H1 (cell line): ENCODE measurements at regions not wholly inside any gene's neighbourhood (a gene's known extent, or its start where the extent isn't known, plus 50 kb on each side); places are given as distances from the start of the nearest gene placed in this dataset.

ENCODE experiments used
- CTCF ChIA-PET: fragments of 300-600 bp; sonication (Branson Sonifier 250); formaldehyde crosslinking; loops from one replicate; lab custom pipeline; 2021; ENCODE audit not compliant: partially characterized antibody; lab: Charles Lee
- POLR2A ChIA-PET: fragments of 300-600 bp; sonication (Branson Sonifier 250); formaldehyde crosslinking; loops from one replicate; lab custom pipeline; 2021; ENCODE audit warnings: inconsistent platforms; ENCODE audit not compliant: partially characterized antibody; lab: Charles Lee
- DNase-seq, 2 experiments: peaks; one replicate each; pipeline versions ENCODE4 v3.0.0 to v3.0.0-alpha.2; 2010 to 2022; ENCODE audit warnings: low spot score in 2 of 2, low read depth in 1 of 2, mixed read lengths in 1 of 2
- FAIRE-seq: peaks from 2 replicates; lab custom pipeline; 2011; peaks lifted over from hg19 to GRCh38; lab: Jason Lieb, UNC
- H2AFZ ChIP-seq: 2 replicates; pipeline ENCODE4 v1.8.1; 2012; ENCODE audit warnings: low read length, inconsistent platforms
- H2AK5ac ChIP-seq: 2 replicates; pipeline ENCODE4 v1.6.1; 2013; ENCODE audit warnings: low read depth, low read length
- H2BK120ac ChIP-seq: replicated peaks from 2 replicates; pipeline ENCODE3; 2013; ENCODE audit warnings: low read depth, low read length, inconsistent platforms
- H2BK12ac ChIP-seq: 2 replicates; pipeline ENCODE4 v1.6.1; 2013; ENCODE audit warnings: low read depth, low read length
- H2BK15ac ChIP-seq: 2 replicates; pipeline ENCODE4 v1.6.1; 2013; ENCODE audit warnings: low read length
- H2BK20ac ChIP-seq: 2 replicates; pipeline ENCODE4 v1.6.1; 2013; ENCODE audit warnings: low read length
- H2BK5ac ChIP-seq: 2 replicates; pipeline ENCODE4 v1.6.1; 2013; ENCODE audit warnings: low read depth, low read length
- H3K14ac ChIP-seq: 2 replicates; pipeline ENCODE4 v1.6.1; 2013; ENCODE audit warnings: inconsistent platforms; ENCODE audit not compliant: insufficient read length
- H3K18ac ChIP-seq: 2 replicates; pipeline ENCODE4 v1.6.1; 2013; ENCODE audit warnings: low read length; ENCODE audit errors: extremely low read depth
- H3K23ac ChIP-seq: 2 replicates; pipeline ENCODE4 v1.6.1; 2013; ENCODE audit warnings: inconsistent platforms; ENCODE audit not compliant: insufficient read length
- H3K23me2 ChIP-seq: 2 replicates; pipeline ENCODE4 v1.6.1; 2013; ENCODE audit warnings: low read depth, low read length
- H3K27ac ChIP-seq: 2 replicates; pipeline ENCODE4 v1.6.1; 2011; ENCODE audit warnings: low read depth, low read length, inconsistent platforms
- H3K27me3 ChIP-seq, 4 experiments: replicated peaks in 1 of 4; 1 replicate in 1 of 4; 2 replicates in 3 of 4; pipeline versions ENCODE4 v1.6.1 to v1.8.1; 2011 to 2013; ENCODE audit warnings: low read length in 3 of 4, mild to moderate bottlenecking in 3 of 4, inconsistent platforms in 2 of 4, mixed read lengths in 2 of 4, moderate library complexity in 1 of 4; ENCODE audit not compliant: control insufficient read depth in 3 of 4, insufficient read depth in 3 of 4; ENCODE audit errors: extremely low read depth in 1 of 4
- H3K36me3 ChIP-seq, 4 experiments: 2 replicates each; pipeline versions ENCODE4 v1.6.1 to v1.8.1; 2011 to 2013; ENCODE audit warnings: mild to moderate bottlenecking in 4 of 4, low read length in 3 of 4, moderate library complexity in 2 of 4, control low read depth in 1 of 4, inconsistent platforms in 1 of 4; ENCODE audit not compliant: insufficient read depth in 4 of 4, control insufficient read depth in 2 of 4
- H3K4ac ChIP-seq: replicated peaks from 2 replicates; pipeline ENCODE3; 2013; ENCODE audit warnings: low read length, low read depth, mixed read lengths, inconsistent platforms; ENCODE audit not compliant: insufficient read length
- H3K4me1 ChIP-seq, 4 experiments: replicated peaks in 1 of 4; 1 replicate in 1 of 4; 2 replicates in 3 of 4; pipeline versions ENCODE4 v1.6.1 to v1.8.1; 2011 to 2013; ENCODE audit warnings: low read length in 3 of 4, inconsistent platforms in 2 of 4, mixed read lengths in 1 of 4; ENCODE audit not compliant: insufficient read depth in 4 of 4, control insufficient read depth in 3 of 4
- H3K4me2 ChIP-seq, 2 experiments: 2 replicates each; pipeline versions ENCODE4 v1.6.1 to v1.8.1; 2011 to 2013; ENCODE audit warnings: low read depth in 2 of 2, low read length in 2 of 2, control low read depth in 1 of 2, inconsistent platforms in 1 of 2, mild to moderate bottlenecking in 1 of 2; ENCODE audit not compliant: insufficient read depth in 1 of 2
- H3K4me3 ChIP-seq, 4 experiments: fragments of 200-600, 300-600 bp in 1 of 4; sonication (generic), shearing (Covaris generic), sonication (Bioruptor Twin) in 1 of 4; 2 replicates each; pipeline versions ENCODE4 v1.5.1 to v1.8.1; 2011 to 2016; ENCODE audit warnings: low read length in 4 of 4, low read depth in 3 of 4, control low read depth in 2 of 4, inconsistent platforms in 2 of 4, mild to moderate bottlenecking in 2 of 4, mixed read lengths in 1 of 4, moderate library complexity in 1 of 4; ENCODE audit not compliant: insufficient read depth in 2 of 4; ENCODE audit errors: extremely low read depth in 1 of 4
- H3K56ac ChIP-seq: replicated peaks from 2 replicates; pipeline ENCODE3; 2013; ENCODE audit warnings: low read depth, mild to moderate bottlenecking, mixed read lengths, low read length, inconsistent platforms; ENCODE audit not compliant: insufficient read length
- H3K79me1 ChIP-seq: 2 replicates; pipeline ENCODE4 v1.6.1; 2013; ENCODE audit warnings: low read depth, low read length, control low read depth
- H3K79me2 ChIP-seq, 2 experiments: 2 replicates each; pipeline versions ENCODE4 v1.6.1 to v1.8.1; 2012 to 2013; ENCODE audit warnings: low read length in 2 of 2, mild to moderate bottlenecking in 2 of 2, inconsistent platforms in 1 of 2; ENCODE audit not compliant: insufficient read depth in 2 of 2, control insufficient read depth in 1 of 2
- H3K9ac ChIP-seq, 4 experiments: replicated peaks in 1 of 4; 1 replicate in 1 of 4; 2 replicates in 3 of 4; pipeline versions ENCODE4 v1.6.1 to v1.8.1; 2011 to 2013; ENCODE audit warnings: low read depth in 3 of 4, low read length in 3 of 4, control low read depth in 2 of 4, mild to moderate bottlenecking in 2 of 4, moderate library complexity in 2 of 4, inconsistent platforms in 1 of 4; ENCODE audit errors: extremely low read depth in 1 of 4
- H3K9me3 ChIP-seq, 2 experiments: 2 replicates each; pipeline versions ENCODE4 v1.6.1 to v1.8.1; 2012 to 2013; ENCODE audit warnings: mild to moderate bottlenecking in 2 of 2, moderate library complexity in 2 of 2, control low read depth in 1 of 2, inconsistent platforms in 1 of 2, low read depth in 1 of 2, low read length in 1 of 2, mixed read lengths in 1 of 2; ENCODE audit not compliant: insufficient read depth in 2 of 2
- H4K20me1 ChIP-seq, 2 experiments: replicated peaks in 1 of 2; 2 replicates each; pipeline versions ENCODE3 to v1.8.1; 2011 to 2013; ENCODE audit warnings: inconsistent platforms in 2 of 2, low read length in 2 of 2, mild to moderate bottlenecking in 1 of 2; ENCODE audit not compliant: insufficient read depth in 2 of 2, control insufficient read depth in 1 of 2
- H4K5ac ChIP-seq: 2 replicates; pipeline ENCODE4 v1.6.1; 2013; ENCODE audit warnings: low read length, low read depth, mixed read lengths, inconsistent platforms; ENCODE audit not compliant: insufficient read length
- H4K8ac ChIP-seq: 2 replicates; pipeline ENCODE4 v1.8.0; 2013; ENCODE audit warnings: mild to moderate bottlenecking, moderate library complexity, low read length, inconsistent platforms; ENCODE audit not compliant: insufficient read depth; ENCODE audit errors: extremely low read depth
- H4K91ac ChIP-seq: replicated peaks from 2 replicates; pipeline ENCODE3; 2013; ENCODE audit warnings: low read length, mixed read lengths, inconsistent platforms; ENCODE audit not compliant: insufficient read length
- CREB1 ChIP-seq: IDR thresholded peaks from 2 replicates; pipeline ENCODE4 v1.6.1; 2012; ENCODE audit warnings: inconsistent platforms
- TAF7 ChIP-seq: optimal IDR thresholded peaks from 2 replicates; pipeline ENCODE3; 2011; ENCODE audit warnings: low read depth, mild to moderate bottlenecking, inconsistent platforms, low read length, moderate library complexity, borderline replicate concordance
- WGBS, 2 experiments: shearing (Covaris generic) in 1 of 2; methylation state at CpG; one replicate each; pipeline versions ENCODE4 v1.1.6 to v1.1.7; 2013 to 2015; ENCODE audit warnings: low lambda C conversion rate in 2 of 2, mixed read lengths in 2 of 2, inconsistent platforms in 1 of 2, low coverage in 1 of 2, missing lambda C conversion rate in 1 of 2; ENCODE audit not compliant: insufficient replicate concordance in 2 of 2, insufficient coverage in 1 of 2, insufficient read length in 1 of 2; ENCODE audit errors: extremely low coverage in 1 of 2, missing lambda C conversion rate in 1 of 2; 5-methylcytosine and 5-hydroxymethylcytosine counted together

- Histone ChIP-seq H3K4me2 (no peak overlapping the region), H3K9ac (no peak overlapping the region), H4K8ac (no peak overlapping the region), H3K18ac (peak overlapping the region; percentile 72; the same call in 1 of the 2 replicates), H3K4me3 (no peak overlapping the region), H3K56ac (no peak overlapping the region), H3K27me3 (no peaks in the 10 kb centered on the region), H2BK12ac (peak overlapping the region; percentile 93), H3K27ac (no peak overlapping the region), H3K23ac (no peak overlapping the region), H2AK5ac (no peak overlapping the region; the same call in 1 of the 2 replicates), H3K79me2 (no peaks in the 10 kb centered on the region), H2BK5ac (peak overlapping the region; percentile 75), H3K36me3 (no peaks in the 10 kb centered on the region), H4K20me1 (no peaks in the 10 kb centered on the region), H2BK20ac (peak overlapping the region; percentile 91; the same call in 1 of the 2 replicates), H2AFZ (no peak overlapping the region), H3K14ac (no peak overlapping the region), H3K4ac (no peak overlapping the region), H4K91ac (no peak overlapping the region), H3K9me3 (peaks cover 0 to 2% of the 10 kb centered on the region in 2 experiments; a peak in 1 of 4 replicates), H3K4me1 (peaks cover 6 to 21% (median 11%) of the 10 kb centered on the region in 4 experiments), H4K5ac (no peak overlapping the region), H3K23me2 (peaks cover 2% of the 10 kb centered on the region; the same call in 1 of the 2 replicates), H2BK15ac (no peak overlapping the region), H2BK120ac (no peak overlapping the region), H3K79me1 (no peaks in the 10 kb centered on the region)
- CTCF ChIA-PET: interaction anchor here (0.7 to 4.3 kb wide), 20 partner anchors 19 to 632 kb away, joined by 3 to 20 read pairs (median 4); no protein-coding TSS in a partner anchor
- TF ChIP-seq CREB1 (0 out of 2 replicates have a peak, but pooled peaks have one; percentile 26), TAF7 (no peak)
- POLR2A ChIA-PET: no interaction called here
- WGBS, 2 experiments: 67% methylated on average over 6 of the region's 6 CpGs; no CpG with 5 or more reads in 1 of the 2 experiments
- DNase-seq (peak in 1 of 2 experiments; percentile 19), FAIRE-seq (no peak)
Observed at GRCh38 chr20:48295966-48296421, 510.7 kb upstream of the SULF2 start.
